ENCODE measurements at regions not wholly inside any gene's neighbourhood (a gene's known extent, or its start where the extent isn't known, plus 50 kb on each side); places are given as distances from the start of the nearest gene placed in this dataset.
"Not testable (repeated sequence)": the region's sequence is repeated elsewhere in the genome, so short reads cannot be mapped to it uniquely, and the experiment has no call there.

DNA sequence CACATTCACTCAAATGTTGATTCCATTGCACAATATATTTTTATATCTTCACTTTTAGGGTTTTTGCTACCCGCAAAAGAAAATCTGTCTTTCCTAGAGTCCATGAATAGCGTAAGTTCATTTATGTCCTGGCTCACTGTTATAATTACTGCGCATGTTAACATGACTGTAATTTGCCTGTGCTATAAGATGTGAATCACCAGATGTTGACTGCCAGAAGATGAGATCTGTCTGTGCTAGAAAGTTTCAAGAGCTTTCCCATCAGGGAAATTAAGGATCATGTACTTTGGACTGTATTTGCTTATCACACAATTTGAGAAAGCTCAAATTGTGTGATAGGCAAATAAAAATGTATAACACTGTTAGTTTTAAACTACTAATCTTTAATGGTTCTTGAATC lies 322.5 kb downstream of the CHL1 start:
- DNase-seq (ENCODE audit: low read depth in 2 of 2) = no peak

DNA sequence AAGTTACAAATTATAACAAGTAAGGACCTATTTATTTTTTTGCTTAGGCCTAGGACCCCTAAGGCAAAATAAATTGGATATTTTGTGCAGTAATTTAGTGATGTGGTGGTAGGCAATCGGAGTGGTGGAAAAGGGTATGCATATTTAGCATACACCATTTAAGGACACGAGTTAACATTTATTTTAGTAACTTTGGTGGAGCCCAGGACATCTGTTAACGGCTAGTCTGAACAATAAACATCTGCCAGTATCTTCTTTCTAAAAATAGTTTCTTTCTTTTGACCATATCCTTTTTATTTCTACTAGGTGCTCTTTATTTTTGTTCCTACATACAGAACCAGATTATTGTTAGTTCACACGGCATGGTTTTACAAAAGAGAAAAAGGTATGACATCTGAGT lies 326.3 kb downstream of the CHL1 start:
- no peak for DNase-seq (ENCODE audit: low read depth in 2 of 2)

DNA sequence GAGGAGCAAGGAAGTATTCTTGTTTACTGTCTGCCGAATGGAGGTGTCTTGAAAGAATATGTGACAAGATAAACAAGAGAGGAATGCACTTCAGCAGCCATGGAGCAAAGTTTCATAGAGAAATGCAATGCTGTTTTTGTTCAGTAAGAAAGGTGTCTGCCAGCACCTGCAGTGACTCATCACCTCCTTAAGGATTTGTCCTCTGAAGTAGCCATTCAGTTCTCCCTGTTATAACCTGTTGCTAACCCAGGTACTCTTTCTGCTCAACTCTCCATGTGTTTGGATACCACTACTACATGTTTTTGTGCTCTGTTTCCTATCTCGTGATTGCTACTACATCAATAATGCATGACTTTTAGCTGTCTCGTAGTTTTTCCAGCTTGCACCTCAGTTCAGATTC lies 328.9 kb downstream of the CHL1 start:
- DNase-seq (ENCODE audit: low read depth in 2 of 2) = no peak

DNA sequence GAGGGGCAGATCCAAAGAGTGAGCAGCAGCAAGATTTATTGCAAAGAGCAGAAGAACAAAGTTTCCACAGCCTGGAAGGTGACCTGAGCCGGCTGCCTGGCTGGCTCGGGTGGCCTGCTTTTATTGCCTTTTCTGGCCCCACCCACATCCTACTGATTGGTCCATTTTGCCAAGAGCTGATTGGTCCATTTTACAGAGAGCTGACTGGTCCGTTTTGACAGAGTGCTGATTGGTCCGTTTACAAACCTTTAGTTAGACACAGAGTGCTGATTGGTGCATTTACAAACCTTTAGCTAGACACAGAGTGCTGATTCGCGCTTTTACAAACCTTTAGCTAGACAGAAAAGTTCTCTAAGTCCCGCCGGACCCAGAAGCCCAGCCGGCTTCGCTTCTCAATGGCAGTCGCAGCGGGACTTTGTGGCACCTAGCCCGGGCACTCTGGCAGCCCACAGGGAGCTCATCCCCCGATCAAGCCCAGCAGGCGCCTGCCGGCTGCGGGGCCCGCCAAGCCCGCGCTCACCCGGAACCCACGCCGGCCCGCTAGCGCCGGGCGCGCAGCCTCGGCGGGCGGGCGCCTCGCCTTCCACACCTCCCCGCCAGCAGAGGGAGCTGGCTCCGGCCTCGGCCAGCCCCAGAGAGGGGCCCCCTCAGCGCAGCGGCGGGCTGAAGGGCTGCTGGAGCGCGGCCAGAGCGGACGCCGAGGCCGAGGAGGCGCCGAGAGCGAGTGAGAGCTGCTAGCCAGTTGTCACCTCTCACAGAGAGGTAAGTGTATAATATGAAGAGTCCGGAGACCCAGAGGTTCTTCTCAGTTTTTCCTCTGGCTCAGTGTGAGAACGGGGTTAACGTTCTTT lies 339.2 kb downstream of the CHL1 start:
- DNase-seq (ENCODE audit: low read depth in 2 of 2) = no peak

DNA sequence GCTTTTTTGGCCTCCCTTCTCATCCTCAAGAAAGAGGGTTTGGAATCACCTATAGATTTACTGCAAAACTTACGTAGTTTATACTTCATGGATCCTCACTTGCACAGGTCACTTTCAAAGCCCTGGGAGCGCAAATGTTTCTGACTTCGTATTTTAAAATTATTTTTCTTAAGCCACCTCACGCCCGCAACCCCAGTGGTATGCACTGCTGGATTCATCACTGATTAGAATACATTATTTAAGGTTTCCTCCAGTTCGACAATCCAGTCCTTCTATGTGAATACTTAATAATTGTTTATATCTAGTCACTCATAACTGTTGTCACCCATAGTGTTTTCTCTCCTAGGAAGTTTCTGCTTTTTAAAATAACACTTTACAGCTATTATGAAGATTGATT lies 339.9 kb downstream of the CHL1 start:
- no peak for DNase-seq (ENCODE audit: low read depth in 2 of 2)

DNA sequence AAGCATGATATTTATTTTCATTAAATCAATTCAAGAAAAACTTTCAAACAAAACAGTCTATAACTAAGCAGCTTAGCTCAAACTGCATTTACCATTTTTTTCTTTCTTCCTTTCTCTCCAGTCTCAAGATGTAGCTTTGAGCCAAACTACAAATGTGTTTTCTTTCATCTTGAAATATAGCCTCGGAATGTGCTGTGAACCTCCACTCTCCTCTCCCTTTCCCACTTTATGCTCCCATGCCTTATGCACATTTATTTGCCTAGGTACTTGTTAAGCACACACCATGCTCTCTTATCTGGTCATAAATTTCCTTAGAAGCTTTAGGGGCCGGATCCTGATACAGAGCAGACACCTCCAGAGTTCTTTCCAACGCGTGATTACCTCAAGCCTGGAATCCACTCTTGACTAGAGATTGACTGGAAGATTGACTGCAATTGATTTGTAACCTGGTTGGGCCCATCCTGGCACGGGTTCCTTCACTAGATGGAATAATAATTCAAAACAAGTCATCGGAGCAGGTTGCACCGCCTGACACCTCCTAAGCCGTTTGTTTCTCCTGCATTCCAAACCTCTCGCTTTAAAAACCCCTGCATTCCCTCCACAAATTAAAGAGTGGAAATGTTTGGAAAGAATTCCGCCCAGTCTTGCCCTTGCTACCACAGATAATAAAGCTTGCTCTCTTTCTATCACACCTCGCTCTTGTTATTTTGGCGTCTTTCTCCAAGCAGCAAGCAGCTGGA lies 344.7 kb downstream of the CHL1 start:
- no peak for DNase-seq (ENCODE audit: low read depth in 2 of 2)

DNA sequence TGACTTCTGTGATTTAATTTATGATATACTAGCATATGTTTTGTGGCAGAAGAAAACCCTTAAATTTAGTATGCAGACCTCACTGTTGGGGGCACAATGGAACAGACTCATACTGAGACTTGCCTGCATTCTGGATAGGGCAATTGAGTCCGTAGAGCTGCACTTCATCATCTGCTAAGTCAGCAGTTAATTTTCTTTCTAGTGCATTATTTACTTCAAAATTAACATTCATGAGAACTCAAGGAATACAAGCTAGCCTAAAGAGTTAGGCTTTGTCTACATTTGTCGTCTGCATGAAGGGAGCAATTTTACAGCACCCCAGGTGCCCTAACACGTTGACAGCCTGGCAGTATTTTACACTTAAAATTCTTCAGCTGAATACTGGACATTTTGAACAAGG lies 345.5 kb downstream of the CHL1 start:
- DNase-seq (ENCODE audit: low read depth in 2 of 2) = no peak

DNA sequence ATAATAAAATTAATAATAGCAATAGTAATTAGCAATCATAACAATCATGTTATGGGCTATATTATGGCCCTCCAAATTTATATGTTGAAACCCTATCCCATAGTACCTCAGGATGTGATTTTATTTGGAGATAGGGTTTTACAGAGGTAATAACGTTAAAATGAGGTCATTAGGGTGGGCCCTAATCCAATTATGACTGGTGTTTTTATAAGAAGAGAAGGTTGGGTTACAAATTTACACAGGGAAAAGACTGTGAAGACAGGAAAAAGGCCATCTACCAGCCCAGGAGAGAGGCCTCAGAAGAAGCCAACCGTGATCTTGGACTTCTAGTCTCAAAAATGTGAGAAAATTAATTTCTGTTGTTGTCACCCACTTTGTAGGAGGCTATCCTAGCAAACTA lies 353.1 kb downstream of the CHL1 start:
- DNase-seq (ENCODE audit: low read depth in 2 of 2) = no peak

DNA sequence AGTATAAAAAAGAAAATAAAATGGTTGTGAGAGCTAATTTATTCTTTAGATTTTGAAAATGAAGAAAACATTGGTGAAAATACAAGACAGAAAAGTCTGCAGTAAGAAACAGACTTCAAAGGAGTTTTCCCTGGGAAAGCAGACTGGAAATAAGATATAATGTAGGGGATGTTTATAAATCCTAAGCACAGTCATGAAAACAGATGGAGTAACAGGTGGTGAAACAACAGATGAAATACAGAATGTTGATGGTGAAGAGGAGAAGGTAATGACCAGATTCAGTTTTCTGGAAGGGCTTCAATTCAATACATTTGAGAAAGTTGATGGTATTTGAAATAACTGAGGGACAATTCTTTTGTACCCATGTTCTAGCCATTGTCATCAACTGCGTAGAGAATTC lies 353.9 kb downstream of the CHL1 start:
- no peak for DNase-seq (ENCODE audit: low read depth in 2 of 2)

DNA sequence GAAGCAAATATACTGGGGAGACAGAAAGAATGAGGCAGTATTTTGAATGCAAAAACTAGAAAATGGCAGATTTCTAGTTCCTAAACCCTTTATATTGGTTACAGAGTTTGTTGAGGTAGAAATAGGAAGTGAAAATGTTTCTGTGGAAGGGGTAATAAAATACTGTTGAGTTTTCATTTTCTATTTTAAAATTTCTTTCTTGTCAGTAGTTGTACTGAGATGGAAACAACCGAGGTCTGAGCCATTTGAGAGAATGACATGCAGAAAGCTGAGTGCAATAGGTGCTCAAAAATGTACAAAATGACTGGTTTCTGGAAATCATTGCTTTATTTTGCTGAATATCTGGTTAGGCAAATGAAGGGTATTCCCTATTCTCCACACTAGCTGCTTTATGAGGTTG lies 361.4 kb downstream of the CHL1 start:
- no peak for DNase-seq (ENCODE audit: low read depth in 2 of 2)

DNA sequence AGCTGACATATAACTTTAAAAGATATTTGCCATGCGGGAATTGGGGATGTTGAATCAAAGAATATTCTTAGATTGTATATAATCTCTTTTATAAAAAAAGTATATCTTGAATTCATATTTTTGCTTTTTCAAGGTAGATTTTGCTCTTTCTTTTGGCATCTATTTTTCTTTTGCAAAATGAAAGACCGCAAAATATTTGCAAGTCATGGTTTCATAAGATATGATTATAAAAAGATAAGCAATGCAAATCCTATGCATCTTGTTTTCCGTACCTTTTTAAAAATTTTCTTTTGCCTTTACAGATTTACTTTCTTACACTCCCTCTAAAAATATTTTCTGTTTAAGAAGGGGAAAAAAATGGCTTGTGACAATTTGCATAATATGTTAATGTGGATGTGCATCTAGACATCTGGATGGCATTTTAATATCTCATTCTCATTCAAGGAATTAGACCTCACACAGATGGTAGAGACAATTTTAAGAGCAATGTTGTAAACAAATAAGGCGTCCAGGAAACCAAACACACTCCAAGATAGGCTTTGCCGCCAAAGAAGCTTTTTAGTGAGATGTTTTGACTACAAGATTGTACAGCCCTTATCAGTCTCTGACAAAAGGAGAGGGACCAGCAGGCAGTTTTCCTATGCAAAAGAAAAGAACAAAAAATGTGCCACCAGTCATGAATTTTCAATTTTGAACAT lies 371.1 kb downstream of the CHL1 start:
- no peak for DNase-seq (ENCODE audit: low read depth in 2 of 2)

DNA sequence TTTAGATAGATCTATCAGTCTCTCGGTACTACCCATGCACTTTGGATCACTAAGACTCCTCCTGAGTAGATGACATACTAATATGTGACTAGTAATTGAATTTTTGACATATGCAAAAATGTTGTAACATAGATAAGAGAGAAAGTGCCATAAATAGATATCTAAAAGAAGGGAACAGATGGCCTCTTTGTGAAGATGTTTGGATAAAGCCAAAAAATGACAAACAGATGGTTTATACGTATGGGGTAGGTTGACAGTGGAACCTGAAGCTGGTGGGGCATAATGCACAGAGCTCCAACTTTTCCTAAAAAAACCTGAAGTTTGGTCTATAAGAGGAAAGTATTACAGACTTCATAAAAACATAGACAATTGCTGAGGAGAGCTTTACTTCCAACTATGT lies 383.0 kb downstream of the CHL1 start:
- not testable (repeated sequence) for DNase-seq (ENCODE audit: low read depth in 2 of 2)

DNA sequence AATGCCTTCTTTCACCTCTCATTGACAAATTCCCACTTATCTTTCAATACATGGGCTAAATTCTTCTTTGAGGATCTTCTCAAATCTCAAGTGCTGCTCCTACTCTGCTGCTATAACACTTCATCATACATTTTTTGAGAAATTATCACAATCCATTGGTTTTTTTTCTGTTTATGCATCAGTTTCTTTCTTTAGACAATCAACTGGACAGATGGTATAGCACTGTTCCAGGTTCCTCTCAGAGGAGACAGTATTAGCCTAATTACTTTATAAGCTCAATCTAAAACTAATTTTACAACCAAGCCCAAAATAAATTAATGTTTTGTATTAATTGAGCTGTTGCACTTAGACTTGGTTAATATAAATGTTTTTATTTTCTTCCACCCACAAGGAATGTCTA lies 392.5 kb downstream of the CHL1 start:
- DNase-seq (ENCODE audit: low read depth in 2 of 2) = not testable (repeated sequence)

DNA sequence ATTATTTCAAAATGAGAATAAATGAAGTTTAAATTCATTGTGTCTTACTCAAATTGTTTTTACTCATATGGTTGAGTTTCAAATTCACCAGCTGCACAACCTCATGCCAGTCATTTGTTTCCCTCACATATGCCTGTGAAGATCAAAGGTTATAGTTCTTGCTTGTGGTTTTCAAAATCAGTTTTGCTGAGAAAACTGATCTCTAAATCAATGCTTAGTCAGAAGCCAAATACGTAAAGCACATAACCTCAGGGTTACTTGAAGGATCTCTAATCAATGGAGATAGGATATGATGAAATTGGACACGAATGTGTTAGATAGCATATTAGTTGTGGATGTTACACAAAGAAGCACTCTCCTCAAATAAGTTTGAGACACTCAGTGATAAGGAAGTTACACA lies 400.7 kb downstream of the CHL1 start:
- DNase-seq (ENCODE audit: low read depth in 2 of 2) = not testable (repeated sequence)

DNA sequence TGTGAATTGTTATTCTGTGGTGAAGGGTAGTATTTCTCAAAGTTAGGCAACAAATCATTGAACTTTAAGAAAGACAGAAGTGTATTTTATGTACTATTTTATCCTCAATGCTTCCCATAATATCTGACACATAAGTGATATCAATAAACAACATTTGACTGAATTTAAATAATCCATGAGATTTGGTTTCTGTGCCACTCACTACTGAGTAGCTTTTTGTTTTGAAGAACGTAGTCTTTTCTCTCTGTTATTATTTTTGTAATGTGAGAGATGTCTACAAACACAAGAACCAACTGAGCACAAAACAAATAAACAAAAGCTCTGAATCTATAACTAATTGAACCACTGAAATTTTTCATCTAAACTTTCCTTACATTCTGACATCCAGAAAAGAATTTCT lies 401.2 kb downstream of the CHL1 start:
- DNase-seq (ENCODE audit: low read depth in 2 of 2) = not testable (repeated sequence)

DNA sequence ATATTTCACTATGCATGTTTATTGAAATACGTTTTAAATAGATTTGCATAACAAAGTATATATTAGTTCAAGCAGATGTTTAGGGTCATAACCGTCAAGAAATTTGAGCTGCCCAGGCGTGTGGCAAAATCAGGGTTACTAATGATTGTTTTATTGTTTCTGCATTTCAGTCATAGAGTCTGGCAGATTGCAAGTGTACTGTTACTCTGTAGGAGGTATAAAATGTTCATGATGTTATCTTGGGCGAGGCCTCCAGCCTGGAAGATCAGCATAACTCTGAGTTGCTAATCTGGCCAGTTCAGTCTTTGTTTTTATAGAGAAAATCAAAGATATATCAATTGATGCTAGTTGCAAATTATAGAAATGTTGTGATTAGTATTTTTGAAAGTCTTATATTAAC lies 410.9 kb downstream of the CHL1 start:
- DNase-seq (ENCODE audit: low read depth in 2 of 2) = not testable (repeated sequence)

DNA sequence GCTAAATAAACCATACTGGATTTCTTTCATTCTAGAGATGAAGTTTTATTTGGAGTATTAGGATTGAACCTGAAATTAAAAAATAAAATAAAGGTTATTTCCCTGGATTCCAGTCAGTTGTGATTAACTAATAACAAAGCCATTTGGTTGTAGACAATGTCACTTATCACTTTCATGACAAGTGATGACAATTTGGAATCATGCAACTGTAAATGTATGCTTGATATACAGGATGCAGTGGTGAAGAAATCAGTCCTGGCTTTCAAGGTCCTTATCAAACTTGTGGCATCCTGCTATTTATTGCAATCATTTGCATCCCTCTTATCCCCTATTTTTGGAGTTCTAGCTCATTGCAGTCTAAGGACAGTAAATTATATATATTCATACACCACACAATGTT lies 425.2 kb downstream of the CHL1 start:
- no peak for DNase-seq (ENCODE audit: low read depth in 2 of 2)

DNA sequence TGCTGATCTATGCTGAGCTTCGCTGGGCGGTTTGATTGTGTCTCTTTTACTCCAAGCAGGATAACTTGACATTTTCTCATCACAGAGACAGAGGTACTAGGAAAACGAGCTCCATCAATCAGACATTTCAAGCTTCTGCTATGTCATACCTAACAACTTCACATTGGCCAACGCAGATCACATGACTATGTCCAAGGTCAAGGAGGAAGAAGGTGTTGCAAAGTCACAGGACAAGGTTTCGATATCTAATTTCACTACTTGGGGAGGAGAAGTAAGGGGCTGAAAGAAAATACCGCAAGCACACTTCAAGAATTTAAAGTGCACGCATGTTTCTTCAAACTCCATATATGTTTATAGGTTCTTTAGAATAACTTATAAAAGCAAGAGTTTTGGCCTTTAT lies 425.8 kb downstream of the CHL1 start:
- no peak for DNase-seq (ENCODE audit: low read depth in 2 of 2)

DNA sequence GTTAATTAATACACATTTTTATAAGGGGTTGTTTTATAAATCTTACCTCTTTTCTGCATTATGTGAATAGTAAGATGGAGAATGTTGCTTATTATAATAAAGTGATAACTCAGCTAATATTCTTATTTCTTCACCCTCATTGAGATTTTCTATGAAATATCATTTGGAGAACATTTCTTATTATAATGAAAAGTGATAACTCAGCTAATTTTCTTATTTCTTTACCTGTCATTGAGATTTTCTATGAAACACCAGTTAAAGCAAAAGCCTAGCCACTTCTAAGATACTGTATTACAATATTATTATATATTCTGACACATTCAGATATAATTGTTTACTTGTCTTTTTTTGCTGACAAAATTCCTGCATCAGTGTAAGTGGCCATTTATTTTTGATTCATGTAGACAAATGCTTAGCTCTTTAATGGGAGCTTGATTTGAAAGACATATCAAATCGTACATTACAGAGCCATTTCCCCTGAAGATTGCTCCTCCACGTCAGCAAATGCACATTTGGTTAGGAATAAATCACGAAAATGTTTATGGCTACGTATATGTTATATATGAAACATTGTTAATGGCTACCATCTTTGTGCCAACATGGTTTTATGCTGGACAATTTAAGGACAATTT lies 427.5 kb downstream of the CHL1 start:
- no peak for DNase-seq (ENCODE audit: low read depth in 2 of 2)

DNA sequence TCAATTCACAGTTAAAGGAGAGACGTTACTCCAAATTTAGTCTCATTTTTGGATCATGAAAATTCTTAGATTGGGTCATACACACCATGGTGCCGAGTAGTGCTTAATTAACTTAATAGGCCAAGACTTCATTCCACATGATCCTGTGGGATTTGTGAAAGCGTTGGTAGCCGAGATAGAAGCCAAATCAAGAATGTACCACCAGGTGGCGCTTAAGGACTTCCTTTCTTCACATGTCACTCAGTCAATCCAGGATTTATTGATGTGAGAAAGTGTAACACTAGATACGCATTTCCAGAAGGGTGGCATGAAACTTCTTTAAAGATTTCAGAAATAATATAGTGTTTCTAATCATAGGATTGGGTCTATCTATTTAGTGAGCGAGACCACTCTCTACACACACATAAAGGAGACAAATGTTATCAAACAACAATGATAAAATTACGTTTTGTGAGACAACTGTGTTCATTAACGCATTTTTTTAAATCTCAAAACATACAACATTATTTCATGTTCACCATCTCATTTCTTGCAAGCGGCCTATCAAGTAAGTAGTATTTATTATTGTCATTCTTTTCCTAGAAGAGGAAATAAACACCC lies 436.1 kb downstream of the CHL1 start:
- DNase-seq (ENCODE audit: low read depth in 2 of 2) = peak; percentile 61 to 63

DNA sequence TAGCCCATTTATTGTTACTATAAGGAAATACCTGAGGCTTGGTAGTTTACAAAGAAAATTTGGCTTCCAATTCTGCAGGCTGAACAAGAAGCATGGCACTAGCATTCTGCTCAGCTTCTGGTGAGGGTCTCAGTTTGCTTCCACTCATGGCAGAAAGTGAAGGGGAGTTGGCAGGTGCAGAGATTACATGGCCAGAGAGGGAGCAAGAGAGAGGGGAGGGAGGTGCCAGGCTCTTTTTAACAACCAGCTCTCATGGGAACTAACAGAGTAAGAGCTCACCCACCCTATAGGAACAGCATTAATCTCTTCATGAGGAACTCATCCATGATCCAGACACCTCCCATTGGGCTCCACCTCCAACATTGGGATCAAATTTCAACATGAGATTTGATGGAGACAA lies 437.9 kb downstream of the CHL1 start:
- no peak for DNase-seq (ENCODE audit: low read depth in 2 of 2)

DNA sequence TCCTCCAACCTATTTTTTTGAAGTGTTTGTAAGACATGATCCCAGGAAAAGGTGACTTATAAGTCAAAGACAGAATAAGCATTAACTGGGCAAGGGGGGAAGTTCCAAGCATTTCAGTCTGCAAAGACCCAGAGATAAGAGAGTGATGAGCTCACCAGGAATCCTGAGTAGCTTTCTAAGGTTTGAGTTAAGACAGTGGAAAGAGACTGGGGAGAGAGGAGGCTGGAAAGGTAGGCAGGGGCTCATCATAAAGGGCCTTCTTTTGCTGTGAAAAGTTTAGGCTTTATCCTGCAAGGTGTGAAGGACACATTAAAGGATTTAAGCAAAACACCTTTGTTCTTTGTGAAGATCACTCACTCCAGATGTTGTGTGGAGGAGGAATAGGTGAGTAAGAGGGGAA lies 438.8 kb downstream of the CHL1 start:
- DNase-seq (ENCODE audit: low read depth in 2 of 2) = no peak

Measured in lung microvascular endothelial cell (primary cell).